Duodenal mucosa (tissue), 2 donors: ENCODE measurements at regions not wholly inside any gene's neighbourhood (a gene's known extent, or its start where the extent isn't known, plus 50 kb on each side); places are given as distances from the start of the nearest gene placed in this dataset.

Experiments
- H3K27ac ChIP-seq: one replicate; pipeline ENCODE4 v1.7.0; 2013; ENCODE audit warnings: low read depth, low read length
- H3K27me3 ChIP-seq, 2 donors: one replicate each; pipeline ENCODE4 v1.7.0; 2013; ENCODE audit warnings: low read length in 2 of 2, control low read depth in 1 of 2; ENCODE audit not compliant: insufficient read depth in 2 of 2, control insufficient read depth in 1 of 2
- H3K36me3 ChIP-seq, 2 donors: one replicate each; pipeline ENCODE4 v1.7.0; 2013; ENCODE audit warnings: low read length in 2 of 2, control low read depth in 1 of 2; ENCODE audit not compliant: insufficient read depth in 2 of 2, control insufficient read depth in 1 of 2
- H3K4me1 ChIP-seq, 2 donors: one replicate each; pipeline ENCODE4 v1.7.0; 2013; ENCODE audit warnings: low read length in 2 of 2, control low read depth in 1 of 2; ENCODE audit not compliant: insufficient read depth in 2 of 2, control insufficient read depth in 1 of 2
- H3K4me3 ChIP-seq, 2 donors: one replicate each; pipeline ENCODE4 v1.7.0; 2013; ENCODE audit warnings: low read length in 2 of 2, low read depth in 1 of 2
- H3K9ac ChIP-seq, 2 donors: one replicate each; pipeline ENCODE4 v1.7.0; 2013; ENCODE audit warnings: low read length in 2 of 2, low read depth in 1 of 2
- H3K9me3 ChIP-seq, 2 donors: one replicate each; pipeline ENCODE4 v1.7.0; 2013; ENCODE audit warnings: low read length in 2 of 2, control low read depth in 1 of 2; ENCODE audit not compliant: control insufficient read depth in 1 of 2

- H3K27me3 ChIP-seq = no peaks in the 10 kb centered on the region
- no peak overlapping the region for H3K4me3 ChIP-seq
- no peaks in the 10 kb centered on the region for H3K36me3 ChIP-seq
- no peak overlapping the region for H3K27ac ChIP-seq
- H3K9me3 ChIP-seq = no peaks in the 10 kb centered on the region
- peaks cover 0 to 5% of the 10 kb centered on the region in 2 donors for H3K4me1 ChIP-seq
- H3K9ac ChIP-seq = no peak overlapping the region
Measured at GRCh38 chr2:12852135-12852534, 135.4 kb downstream of the TRIB2 start.

DNA sequence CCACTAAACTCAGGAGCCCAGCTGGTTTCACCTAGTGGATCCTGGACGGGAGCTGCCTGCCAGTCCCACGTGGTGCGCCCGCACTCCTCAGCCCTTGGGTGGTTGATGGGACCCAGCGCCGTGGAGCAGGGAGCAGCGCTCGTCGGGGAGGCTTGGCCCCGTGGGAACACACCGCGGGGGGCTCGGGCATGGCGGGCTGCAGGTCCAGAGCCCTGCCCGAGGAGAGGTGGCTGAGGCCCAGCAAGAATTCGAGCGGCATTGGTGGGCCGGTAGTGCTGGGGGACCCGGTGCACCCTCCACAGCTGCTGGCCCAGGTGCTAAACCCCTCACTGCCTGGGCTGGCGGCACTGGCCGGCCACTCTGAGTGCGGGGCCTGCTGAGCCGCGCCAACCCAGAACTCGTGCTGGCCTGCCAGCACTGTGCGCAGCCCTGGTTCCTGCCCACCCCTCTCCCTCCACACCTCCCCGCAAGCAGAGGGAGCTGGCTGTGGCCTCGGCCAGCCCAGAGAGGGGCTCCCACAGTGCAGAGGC is 137.3 kb downstream of the TRIB2 start:
- peaks cover 0 to 5% of the 10 kb centered on the region in 2 donors for H3K4me1 ChIP-seq
- H3K36me3 ChIP-seq = no peaks in the 10 kb centered on the region
- H3K27ac ChIP-seq = no peak overlapping the region
- H3K9me3 ChIP-seq = no peaks in the 10 kb centered on the region
- no peak overlapping the region for H3K9ac ChIP-seq
- no peak overlapping the region for H3K4me3 ChIP-seq
- H3K27me3 ChIP-seq = no peaks in the 10 kb centered on the region

DNA sequence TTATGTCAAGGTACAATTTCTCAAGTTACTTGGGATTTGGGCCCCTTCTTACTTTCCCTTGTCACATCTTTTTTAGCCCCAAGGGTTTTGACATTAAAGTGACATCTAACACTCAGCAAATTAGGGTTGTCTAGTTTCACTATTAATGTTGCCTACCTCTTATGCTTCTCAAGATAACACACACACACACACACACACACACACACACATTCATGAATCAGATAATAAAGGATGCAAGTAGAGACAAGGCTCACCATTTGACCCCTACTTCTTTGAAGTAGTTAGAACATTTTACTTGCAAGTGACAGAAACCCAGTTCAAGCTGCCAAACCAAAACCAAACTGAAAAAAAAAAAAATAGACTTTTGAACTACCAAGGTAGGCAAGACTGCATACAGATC is 138.8 kb downstream of the TRIB2 start:
- Histone ChIP-seq H3K4me3 (no peak overlapping the region), H3K27me3 (no peaks in the 10 kb centered on the region), H3K36me3 (no peaks in the 10 kb centered on the region), H3K27ac (no peak overlapping the region), H3K9me3 (no peaks in the 10 kb centered on the region), H3K4me1 (peaks cover 0 to 5% of the 10 kb centered on the region in 2 donors), H3K9ac (no peak overlapping the region)

- H3K27me3 ChIP-seq = no peaks in the 10 kb centered on the region
- H3K4me1 ChIP-seq = peaks cover 0 to 5% of the 10 kb centered on the region in 2 donors
- H3K36me3 ChIP-seq = no peaks in the 10 kb centered on the region
- no peak overlapping the region for H3K27ac ChIP-seq
- no peaks in the 10 kb centered on the region for H3K9me3 ChIP-seq
- H3K4me3 ChIP-seq = no peak overlapping the region
- H3K9ac ChIP-seq = no peak overlapping the region
Measured at GRCh38 chr2:12856934-12857601, 140.3 kb downstream of the TRIB2 start.

DNA sequence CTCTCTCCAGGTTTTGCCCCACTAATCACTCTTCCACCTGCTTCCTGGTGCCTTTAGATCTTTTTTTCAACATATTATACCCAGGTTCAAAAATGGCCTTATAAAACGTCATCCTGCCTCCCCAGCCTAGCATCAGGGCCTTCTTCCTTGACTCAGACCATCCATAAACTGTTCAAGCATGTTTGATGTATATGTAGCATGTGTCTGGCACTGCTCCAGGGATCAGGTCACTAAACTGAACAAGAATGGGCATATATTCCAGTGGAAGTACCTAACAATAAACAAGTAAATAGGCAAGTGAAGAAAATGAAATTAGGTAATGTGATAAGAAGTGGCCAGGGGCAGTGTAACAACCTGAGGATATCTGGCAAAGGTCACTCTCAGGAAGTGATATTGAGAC is 141.2 kb downstream of the TRIB2 start:
- Histone ChIP-seq H3K36me3 (no peaks in the 10 kb centered on the region), H3K4me1 (peaks cover 0 to 5% of the 10 kb centered on the region in 2 donors), H3K9ac (no peak overlapping the region), H3K27ac (no peak overlapping the region), H3K4me3 (no peak overlapping the region), H3K27me3 (no peaks in the 10 kb centered on the region), H3K9me3 (no peaks in the 10 kb centered on the region)

DNA sequence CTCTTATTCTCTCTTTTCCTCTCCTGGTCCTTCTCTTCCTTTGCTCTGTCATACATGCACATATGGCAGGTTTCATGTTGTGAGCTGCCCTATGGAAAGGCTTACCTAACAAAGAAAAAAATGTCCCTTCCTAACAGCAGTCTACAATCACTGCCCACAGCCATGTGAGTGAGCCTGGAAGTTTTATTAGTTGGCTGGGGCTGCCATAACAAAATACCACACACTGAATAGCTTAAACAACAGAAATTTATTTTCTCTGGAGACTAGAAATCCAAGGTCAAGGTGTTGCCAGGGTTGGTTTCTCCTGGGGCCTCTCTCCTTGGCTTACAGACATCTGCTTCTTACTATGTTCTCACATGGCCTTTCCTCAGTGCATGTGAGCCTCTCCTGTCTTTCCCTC is 142.1 kb downstream of the TRIB2 start:
- Histone ChIP-seq H3K36me3 (no peaks in the 10 kb centered on the region), H3K27me3 (no peaks in the 10 kb centered on the region), H3K4me3 (no peak overlapping the region), H3K9ac (no peak overlapping the region), H3K4me1 (peaks cover 0 to 5% of the 10 kb centered on the region in 2 donors), H3K9me3 (peaks cover 8% of the 10 kb centered on the region in 2 donors), H3K27ac (no peak overlapping the region)

DNA sequence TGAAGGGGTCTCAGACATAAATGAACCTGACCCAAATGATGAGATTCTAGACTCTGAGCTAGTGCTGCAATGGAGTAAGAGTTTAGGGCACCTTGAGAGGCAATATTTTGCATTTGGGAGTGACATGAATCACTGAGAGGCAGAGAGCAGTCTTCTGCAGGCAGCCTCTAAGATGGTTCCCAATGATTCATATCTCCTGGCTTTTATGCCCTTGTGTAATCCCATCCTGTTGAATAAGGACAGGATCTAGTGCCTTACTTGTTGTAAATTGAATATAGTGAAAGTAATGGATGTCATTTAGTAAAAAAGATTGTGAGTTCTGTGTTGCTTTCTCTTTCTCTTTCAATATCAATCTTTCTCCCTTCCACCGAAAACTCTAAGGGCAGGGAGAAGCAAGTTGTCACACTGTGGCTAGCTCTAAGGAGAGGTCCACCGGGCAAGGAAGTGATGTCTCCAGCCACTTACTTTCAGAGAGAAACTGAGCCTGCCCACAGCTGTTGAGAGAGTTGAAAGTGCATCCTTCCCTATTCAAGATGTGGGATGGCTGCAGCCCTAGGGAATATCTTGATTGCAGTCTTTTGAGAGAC is 144.7 kb downstream of the TRIB2 start:
- peaks cover 10 to 12% of the 10 kb centered on the region in 2 donors for H3K9me3 ChIP-seq
- no peak overlapping the region for H3K9ac ChIP-seq
- H3K4me1 ChIP-seq = peaks cover 0 to under 1% of the 10 kb centered on the region in 2 donors
- H3K36me3 ChIP-seq = no peaks in the 10 kb centered on the region
- H3K27ac ChIP-seq = no peak overlapping the region
- no peaks in the 10 kb centered on the region for H3K27me3 ChIP-seq
- H3K4me3 ChIP-seq = no peak overlapping the region

GRCh38 chr2:12862541-12862940 is 145.8 kb downstream of the TRIB2 start:
- no peaks in the 10 kb centered on the region for H3K4me1 ChIP-seq
- H3K27me3 ChIP-seq = no peaks in the 10 kb centered on the region
- no peak overlapping the region for H3K4me3 ChIP-seq
- no peaks in the 10 kb centered on the region for H3K36me3 ChIP-seq
- H3K27ac ChIP-seq = no peak overlapping the region
- no peak overlapping the region for H3K9ac ChIP-seq
- H3K9me3 ChIP-seq = peaks cover 10 to 12% of the 10 kb centered on the region in 2 donors

- H3K9me3 ChIP-seq = peaks cover 10 to 12% of the 10 kb centered on the region in 2 donors
- H3K9ac ChIP-seq = no peak overlapping the region
- H3K27ac ChIP-seq = no peak overlapping the region
- H3K27me3 ChIP-seq = no peaks in the 10 kb centered on the region
- no peaks in the 10 kb centered on the region for H3K4me1 ChIP-seq
- H3K4me3 ChIP-seq = no peak overlapping the region
- no peaks in the 10 kb centered on the region for H3K36me3 ChIP-seq
Measured at GRCh38 chr2:12863937-12864336, 147.2 kb downstream of the TRIB2 start.

GRCh38 chr2:12867631-12868287 is 151.0 kb downstream of the TRIB2 start:
- Histone ChIP-seq H3K27me3 (no peaks in the 10 kb centered on the region), H3K9ac (no peak overlapping the region), H3K4me3 (no peak overlapping the region), H3K27ac (no peak overlapping the region), H3K4me1 (no peaks in the 10 kb centered on the region), H3K9me3 (peaks cover 10 to 12% of the 10 kb centered on the region in 2 donors), H3K36me3 (no peaks in the 10 kb centered on the region)
